SK-N-SH (cell line): ENCODE measurements at regions not wholly inside any gene's neighbourhood (a gene's known extent, or its start where the extent isn't known, plus 50 kb on each side); places are given as distances from the start of the nearest gene placed in this dataset.

Experiments
- CTCF ChIA-PET: fragments of 300-600, 350-600 bp; formaldehyde crosslinking; extraction: SDS; loops from one replicate; lab custom pipeline; 2021; lab: Yijun Ruan, JAX
- POLR2A ChIA-PET: fragments of 350-600 bp; sonication (Branson Sonifier 250); formaldehyde crosslinking; extraction: SDS; loops from one replicate; lab custom pipeline; 2020; ENCODE audit warnings: antibody characterized with exemption, inconsistent platforms; lab: Yijun Ruan, JAX
- DNase-seq: peaks from one replicate; pipeline ENCODE4 v3.0.0; 2012
- H2AFZ ChIP-seq: fragments of 200-600 bp; sonication (generic); 2 replicates; pipeline ENCODE4 v1.8.1; 2016; ENCODE audit warnings: antibody characterized with exemption, mild to moderate bottlenecking, low read depth
- H3F3A ChIP-seq: fragments of 200-600 bp; sonication (generic); replicated peaks from 2 replicates; pipeline ENCODE3; 2016; ENCODE audit warnings: antibody characterized with exemption, mild to moderate bottlenecking; ENCODE audit not compliant: insufficient read depth
- H3K27ac ChIP-seq, 2 experiments: fragments of 200-500 bp in 1 of 2; fragments of 200-600 bp in 1 of 2; sonication (Bioruptor generic) in 1 of 2; sonication (generic), shearing (Covaris generic) in 1 of 2; 2 replicates each; pipeline versions ENCODE4 v1.5.1 to v1.6.1; 2014 to 2016; ENCODE audit warnings: low read depth in 2 of 2, inconsistent platforms in 1 of 2, low read length in 1 of 2, mild to moderate bottlenecking in 1 of 2, mixed read lengths in 1 of 2
- H3K27me3 ChIP-seq: fragments of 200-600 bp; sonication (generic), shearing (Covaris generic); 2 replicates; pipeline ENCODE4 v1.6.1; 2016; ENCODE audit warnings: mixed run types; ENCODE audit not compliant: insufficient read depth
- H3K36me3 ChIP-seq, 2 experiments: fragments of 200-500 bp in 1 of 2; fragments of 200-600 bp in 1 of 2; sonication (Bioruptor generic) in 1 of 2; sonication (generic) in 1 of 2; replicated peaks in 1 of 2; 2 replicates each; pipeline versions ENCODE3 to v1.5.1; 2014 to 2016; ENCODE audit warnings: low read length in 1 of 2, mild to moderate bottlenecking in 1 of 2; ENCODE audit not compliant: insufficient read depth in 2 of 2, control insufficient read depth in 1 of 2
- H3K4me1 ChIP-seq, 2 experiments: fragments of 200-500 bp in 1 of 2; fragments of 200-600 bp in 1 of 2; sonication (Bioruptor generic) in 1 of 2; sonication (generic), shearing (Covaris generic) in 1 of 2; 2 replicates each; pipeline versions ENCODE4 v1.5.1 to v1.6.1; 2014 to 2016; ENCODE audit warnings: low read depth in 1 of 2, low read length in 1 of 2, mixed run types in 1 of 2; ENCODE audit not compliant: insufficient read depth in 2 of 2, control insufficient read depth in 1 of 2
- H3K4me2 ChIP-seq: fragments of 200-600 bp; sonication (generic), shearing (Covaris generic); 2 replicates; pipeline ENCODE4 v1.6.1; 2017; ENCODE audit warnings: mixed run types
- H3K4me3 ChIP-seq, 2 experiments: fragments of 200-500 bp in 1 of 2; fragments of 200-600 bp in 1 of 2; sonication (Bioruptor generic) in 1 of 2; sonication (generic), shearing (Covaris generic) in 1 of 2; 2 replicates each; pipeline versions ENCODE4 v1.5.1 to v1.8.1; 2014 to 2016; ENCODE audit warnings: low read depth in 2 of 2, inconsistent platforms in 1 of 2, low read length in 1 of 2, mild to moderate bottlenecking in 1 of 2, mixed read lengths in 1 of 2, moderate library complexity in 1 of 2
- H3K79me2 ChIP-seq: fragments of 200-600 bp; sonication (generic); 2 replicates; pipeline ENCODE4 v1.8.1; 2017; ENCODE audit warnings: mild to moderate bottlenecking; ENCODE audit not compliant: insufficient read depth
- H3K9ac ChIP-seq: fragments of 200-600 bp; sonication (generic); 2 replicates; pipeline ENCODE4 v1.6.1; 2017; ENCODE audit warnings: mixed run types
- H3K9me2 ChIP-seq: fragments of 200-600 bp; sonication (generic); 2 replicates; pipeline ENCODE4 v1.6.1; 2017; ENCODE audit warnings: mixed run types
- H3K9me3 ChIP-seq: fragments of 200-600 bp; sonication (generic); 2 replicates; pipeline ENCODE4 v1.6.1; 2017; ENCODE audit warnings: mixed run types, mild to moderate bottlenecking, moderate library complexity
- H4K20me1 ChIP-seq: fragments of 200-600 bp; sonication (generic); 2 replicates; pipeline ENCODE4 v1.6.1; 2017; ENCODE audit warnings: mild to moderate bottlenecking, mixed run types; ENCODE audit not compliant: insufficient read depth
- CHD2 ChIP-seq: fragments of 150-350 bp; IDR thresholded peaks from 2 replicates; pipeline ENCODE4 v1.6.1; 2018; ENCODE audit warnings: low read length; ENCODE audit not compliant: partially characterized antibody
- EP300 ChIP-seq, 2 experiments: IDR thresholded peaks; 2 replicates each; pipeline versions ENCODE4 v1.4.0 to v1.6.1; 2012; ENCODE audit warnings: borderline replicate concordance in 1 of 2, low read depth in 1 of 2, low read length in 1 of 2
- FOXJ3 ChIP-seq: sonication (generic); formaldehyde crosslinking; IDR thresholded peaks from 2 replicates; pipeline ENCODE4 v1.5.1; 2020; ENCODE audit warnings: mild to moderate bottlenecking, missing genetic modification reagents
- FOXM1 ChIP-seq: IDR thresholded peaks from 2 replicates; pipeline ENCODE4 v1.4.0; 2012; ENCODE audit warnings: low read depth, mild to moderate bottlenecking
- GABPA ChIP-seq: IDR thresholded peaks from 2 replicates; pipeline ENCODE4 v1.4.0; 2012; ENCODE audit warnings: low read depth, mild to moderate bottlenecking
- JUND ChIP-seq: IDR thresholded peaks from 2 replicates; pipeline ENCODE4 v1.4.0; 2012
- MEF2A ChIP-seq: IDR thresholded peaks from 2 replicates; pipeline ENCODE4 v1.4.0; 2012; ENCODE audit warnings: low read depth, borderline replicate concordance
- MXI1 ChIP-seq: IDR thresholded peaks from 2 replicates; pipeline ENCODE4 v1.6.1; 2012; ENCODE audit warnings: mild to moderate bottlenecking, low read depth, low read length, improper control_type of control experiment
- NFIC ChIP-seq: IDR thresholded peaks from 2 replicates; pipeline ENCODE4 v1.4.0; 2012; ENCODE audit warnings: borderline replicate concordance
- POLR2AphosphoS5 ChIP-seq: IDR thresholded peaks from 2 replicates; pipeline ENCODE4 v1.6.1; 2012; ENCODE audit warnings: low read depth, low read length
- RFX5 ChIP-seq: IDR thresholded peaks from 2 replicates; pipeline ENCODE4 v1.6.1; 2012; ENCODE audit warnings: mild to moderate bottlenecking, improper control_type of control experiment, low read length
- RXRA ChIP-seq: IDR thresholded peaks from 2 replicates; pipeline ENCODE4 v1.4.0; 2012; ENCODE audit warnings: low read depth, mild to moderate bottlenecking, borderline replicate concordance
- SMC3 ChIP-seq: IDR thresholded peaks from 2 replicates; pipeline ENCODE4 v1.6.1; 2012; ENCODE audit warnings: low read depth, low read length, improper control_type of control experiment
- TEAD4 ChIP-seq: IDR thresholded peaks from 2 replicates; pipeline ENCODE4 v1.4.0; 2012; ENCODE audit warnings: mild to moderate bottlenecking, borderline replicate concordance; ENCODE audit not compliant: insufficient read depth
- ZBTB33 ChIP-seq: IDR thresholded peaks from 2 replicates; pipeline ENCODE4 v1.4.0; 2012; ENCODE audit warnings: low read depth, borderline replicate concordance
- WGBS: methylation state at CpG from one replicate; pipeline ENCODE4 v1.1.6; 2017; ENCODE audit warnings: low lambda C conversion rate; 5-methylcytosine and 5-hydroxymethylcytosine counted together

DNA sequence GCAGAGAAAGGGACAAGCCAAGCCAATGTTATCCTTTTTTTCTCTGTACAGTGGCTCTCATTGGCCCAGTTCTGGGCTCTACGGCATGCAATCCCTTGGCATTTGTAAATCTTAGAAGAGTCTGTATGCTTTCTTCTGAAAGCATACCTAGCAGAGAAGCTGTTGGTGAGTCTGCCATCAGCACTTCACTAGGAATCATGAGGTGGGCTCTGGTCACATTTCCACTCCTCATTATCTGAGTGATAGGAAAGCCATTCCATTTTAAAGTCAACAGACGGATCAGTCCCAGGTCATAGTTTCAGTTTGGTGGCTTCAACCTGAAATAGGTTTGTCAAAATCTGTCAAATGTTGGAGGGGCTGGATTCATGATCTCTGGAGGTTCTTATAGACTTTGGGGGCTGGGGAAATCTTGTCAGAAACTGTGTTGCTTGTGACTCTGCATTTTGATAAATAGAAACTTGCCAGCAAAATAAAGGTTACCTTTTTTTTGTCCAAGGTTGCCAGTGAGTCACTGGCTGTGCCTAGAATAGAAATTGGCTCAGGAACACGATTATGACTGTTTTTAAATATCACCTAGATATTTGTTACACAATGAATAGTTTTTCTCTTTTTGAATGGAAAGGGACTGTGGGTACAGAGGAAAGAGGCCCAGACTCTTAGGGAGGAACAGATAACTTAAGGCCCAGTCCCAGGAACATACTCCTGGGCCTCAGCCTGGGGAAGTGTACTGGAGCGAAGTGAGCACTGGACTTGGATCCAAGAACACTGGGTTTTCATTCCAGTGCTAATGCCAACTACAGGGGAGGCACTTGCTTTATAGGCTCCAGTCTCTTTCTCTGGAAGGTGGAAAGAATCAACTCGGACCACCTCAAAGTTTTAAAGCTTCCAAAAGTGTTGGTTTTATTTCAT, 183.1 kb downstream of the NMUR2 start:
- POLR2A ChIA-PET, result no interaction called here
- H3K9me2 ChIP-seq, result no peaks in the 10 kb centered on the region
- WGBS, result 5% methylated on average over 5 of the region's 5 CpGs
- no peak overlapping the region for H3K4me2 ChIP-seq
- no peak overlapping the region for H3K27ac ChIP-seq
- no peak for DNase-seq
- H3K4me3 ChIP-seq, result no peak overlapping the region
- no peaks in the 10 kb centered on the region for H3K36me3 ChIP-seq
- no peaks in the 10 kb centered on the region for H3K9me3 ChIP-seq
- TF ChIP-seq EP300 (IDR thresholded peaks at IDR 0.05; ENCODE audit: borderline replicate concordance in 1 of 2, low read depth in 1 of 2, low read length in 1 of 2) (no peak), POLR2AphosphoS5 (no peak), JUND (no peak), CHD2 (no peak), MXI1 (no peak), ZBTB33 (no peak), FOXM1 (no peak), RXRA (no peak), FOXJ3 (CRISPR knock-in tag) (no peak), TEAD4 (no peak), NFIC (no peak)
- TF ChIP-seq, all 33 proteins: peak for 0
- no peaks in the 10 kb centered on the region for H3K27me3 ChIP-seq
- H3K4me1 ChIP-seq, result no peaks in the 10 kb centered on the region
- no peaks in the 10 kb centered on the region for H3K79me2 ChIP-seq
- no peak overlapping the region for H3K9ac ChIP-seq
- no peaks in the 10 kb centered on the region for H3F3A ChIP-seq
- H4K20me1 ChIP-seq, result no peaks in the 10 kb centered on the region
- CTCF ChIA-PET, result interaction anchor here (1.2 kb wide), 1 partner anchor 30 kb away, joined by 3 read pairs; no protein-coding TSS in a partner anchor
- no peak overlapping the region for H2AFZ ChIP-seq

DNA sequence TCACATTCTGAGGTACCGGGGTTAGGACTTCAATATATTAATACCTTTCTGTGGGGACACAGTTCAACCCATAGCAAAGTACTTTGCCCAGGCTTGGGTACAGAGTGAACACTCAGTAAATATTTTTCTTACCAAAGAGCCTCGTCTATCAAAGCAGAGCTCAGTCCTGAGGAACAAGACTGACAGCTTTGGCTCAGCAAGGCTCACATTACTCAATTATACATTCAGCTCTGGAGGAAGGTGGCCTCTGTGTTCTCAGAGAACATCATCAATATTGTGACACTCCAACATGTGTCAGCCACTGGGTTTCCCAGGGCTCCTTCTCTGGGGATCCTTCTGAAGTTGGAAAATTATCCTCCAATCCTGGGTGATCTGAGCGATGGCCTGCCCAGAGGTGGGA, 186.4 kb downstream of the NMUR2 start:
- no peaks in the 10 kb centered on the region for H3K79me2 ChIP-seq
- H3K9me2 ChIP-seq, result no peaks in the 10 kb centered on the region
- ChIA-PET POLR2A (no interaction called here), CTCF (no interaction called here)
- no peaks in the 10 kb centered on the region for H3K27me3 ChIP-seq
- no peak overlapping the region for H3K27ac ChIP-seq
- H2AFZ ChIP-seq, result no peak overlapping the region
- TF ChIP-seq RFX5 (no peak), MEF2A (no peak), GABPA (no peak), SMC3 (no peak)
- 0% methylated on average over 3 of the region's 3 CpGs for WGBS
- H3F3A ChIP-seq, result no peaks in the 10 kb centered on the region
- H3K9me3 ChIP-seq, result no peaks in the 10 kb centered on the region
- no peak overlapping the region for H3K4me3 ChIP-seq
- no peak overlapping the region for H3K4me2 ChIP-seq
- H4K20me1 ChIP-seq, result no peaks in the 10 kb centered on the region
- no peak overlapping the region for H3K9ac ChIP-seq
- no peaks in the 10 kb centered on the region for H3K36me3 ChIP-seq
- no peak for DNase-seq
- H3K4me1 ChIP-seq, result no peaks in the 10 kb centered on the region
